22Rv1 (cell line): ENCODE measurements at regions not wholly inside any gene's neighbourhood (a gene's known extent, or its start where the extent isn't known, plus 50 kb on each side); places are given as distances from the start of the nearest gene placed in this dataset.
A peak's percentile ranks its signal among the peaks of the same experiment; 100 is the strongest.
"Not testable (repeated sequence)": the region's sequence is repeated elsewhere in the genome, so short reads cannot be mapped to it uniquely, and the experiment has no call there.

ENCODE experiments used
- H3K27ac ChIP-seq: fragments of 450-650 bp; 2 replicates; pipeline ENCODE4 v1.5.1; 2017
- ZFX ChIP-seq: fragments of 450-650 bp; IDR thresholded peaks from 2 replicates; pipeline ENCODE4 v1.6.1; 2017; ENCODE audit warnings: antibody characterized with exemption, borderline replicate concordance
- TF ChIP-seq, protein P1 (sequence below): fragments of 450-650 bp; IDR thresholded peaks from 2 replicates; pipeline ENCODE4 v1.5.1; 2017; ENCODE audit warnings: mild to moderate bottlenecking

DNA sequence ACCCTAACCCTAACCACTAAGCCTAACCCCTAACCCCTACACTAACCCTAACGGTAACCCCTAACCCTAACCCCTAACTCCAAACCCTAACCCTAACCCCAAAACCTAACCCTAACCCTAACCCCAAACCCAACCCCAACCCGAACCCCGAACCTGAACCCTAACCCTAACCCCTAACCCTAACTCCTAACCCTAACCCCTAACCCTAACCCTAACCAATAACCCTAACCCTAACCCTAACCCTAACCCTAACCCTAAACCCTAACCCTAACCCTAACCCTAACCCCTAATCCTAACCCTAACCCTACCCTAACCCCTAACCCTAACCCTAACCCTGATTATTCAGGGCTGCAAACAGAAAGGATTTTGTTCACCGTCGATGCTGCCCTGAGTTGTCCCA, 144.6 kb upstream of the DUSP22 start:
- H3K27ac ChIP-seq = not testable (repeated sequence)

DNA sequence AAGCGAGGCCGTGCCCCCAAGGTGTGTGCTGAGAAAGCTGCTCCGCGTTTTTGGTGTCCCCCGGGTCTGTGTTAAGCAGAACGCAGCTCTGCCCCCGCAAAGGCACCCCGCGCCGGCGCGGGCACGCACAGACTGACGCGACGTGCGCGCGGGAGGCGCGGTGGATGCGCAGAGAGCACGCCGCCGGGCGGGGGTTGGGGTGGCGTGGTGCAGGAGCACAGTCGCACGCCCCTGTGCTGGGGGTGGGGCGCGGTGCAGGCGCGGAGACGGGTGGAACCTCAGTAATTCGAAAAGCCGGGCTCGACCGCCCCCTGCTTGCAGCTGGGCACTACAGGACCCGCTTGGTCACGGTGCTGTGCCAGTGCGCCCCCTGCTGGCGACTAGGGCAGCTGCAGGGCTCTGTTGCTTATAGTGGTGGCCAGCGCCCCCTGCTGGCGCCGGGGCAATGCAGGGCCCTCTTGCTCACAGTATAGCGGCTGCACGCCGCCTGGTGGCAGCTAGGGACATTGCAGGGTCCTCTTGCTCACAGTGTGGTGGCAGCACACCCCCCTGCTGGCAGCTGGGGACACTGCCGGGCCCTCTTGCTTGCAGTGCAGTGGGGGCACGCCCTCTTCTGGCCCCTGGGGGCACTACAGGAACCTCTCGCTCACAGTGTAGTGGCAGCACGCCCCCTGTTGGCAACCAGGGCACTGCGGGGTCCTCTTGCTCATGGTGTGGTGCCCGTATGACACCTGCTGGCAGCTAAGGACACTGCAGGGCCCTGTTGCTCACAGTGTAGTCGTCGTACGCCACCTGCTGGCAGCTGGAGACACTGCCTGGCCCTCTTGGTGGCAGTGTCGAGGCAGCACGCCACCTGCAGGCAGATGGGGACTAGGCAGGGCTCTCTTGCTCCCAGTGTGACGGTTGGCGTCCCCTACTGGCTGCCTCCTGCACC, 144.0 kb upstream of the DUSP22 start:
- TF ChIP-seq, protein P1, sequence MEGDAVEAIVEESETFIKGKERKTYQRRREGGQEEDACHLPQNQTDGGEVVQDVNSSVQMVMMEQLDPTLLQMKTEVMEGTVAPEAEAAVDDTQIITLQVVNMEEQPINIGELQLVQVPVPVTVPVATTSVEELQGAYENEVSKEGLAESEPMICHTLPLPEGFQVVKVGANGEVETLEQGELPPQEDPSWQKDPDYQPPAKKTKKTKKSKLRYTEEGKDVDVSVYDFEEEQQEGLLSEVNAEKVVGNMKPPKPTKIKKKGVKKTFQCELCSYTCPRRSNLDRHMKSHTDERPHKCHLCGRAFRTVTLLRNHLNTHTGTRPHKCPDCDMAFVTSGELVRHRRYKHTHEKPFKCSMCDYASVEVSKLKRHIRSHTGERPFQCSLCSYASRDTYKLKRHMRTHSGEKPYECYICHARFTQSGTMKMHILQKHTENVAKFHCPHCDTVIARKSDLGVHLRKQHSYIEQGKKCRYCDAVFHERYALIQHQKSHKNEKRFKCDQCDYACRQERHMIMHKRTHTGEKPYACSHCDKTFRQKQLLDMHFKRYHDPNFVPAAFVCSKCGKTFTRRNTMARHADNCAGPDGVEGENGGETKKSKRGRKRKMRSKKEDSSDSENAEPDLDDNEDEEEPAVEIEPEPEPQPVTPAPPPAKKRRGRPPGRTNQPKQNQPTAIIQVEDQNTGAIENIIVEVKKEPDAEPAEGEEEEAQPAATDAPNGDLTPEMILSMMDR = peak; percentile 82
- H3K27ac ChIP-seq = not testable (repeated sequence)

DNA sequence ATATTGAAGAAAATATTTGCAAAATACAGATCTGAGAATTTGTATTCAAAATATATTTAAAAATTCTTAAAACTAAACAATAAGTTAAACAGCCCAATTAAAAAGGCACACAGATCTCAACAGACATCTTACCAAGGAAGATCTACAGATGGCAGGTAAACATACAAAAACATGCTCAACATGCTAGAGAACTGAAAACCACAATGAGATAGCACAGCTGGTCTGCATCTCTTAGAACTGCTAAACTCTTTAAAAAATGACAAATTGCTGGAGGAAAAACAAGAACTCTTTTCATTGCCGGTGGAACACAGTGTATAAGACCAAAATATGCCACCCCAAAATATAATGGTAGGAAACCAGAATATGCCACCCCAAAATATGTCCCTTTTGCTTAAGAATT, 142.1 kb upstream of the DUSP22 start:
- H3K27ac ChIP-seq = not testable (repeated sequence)

DNA sequence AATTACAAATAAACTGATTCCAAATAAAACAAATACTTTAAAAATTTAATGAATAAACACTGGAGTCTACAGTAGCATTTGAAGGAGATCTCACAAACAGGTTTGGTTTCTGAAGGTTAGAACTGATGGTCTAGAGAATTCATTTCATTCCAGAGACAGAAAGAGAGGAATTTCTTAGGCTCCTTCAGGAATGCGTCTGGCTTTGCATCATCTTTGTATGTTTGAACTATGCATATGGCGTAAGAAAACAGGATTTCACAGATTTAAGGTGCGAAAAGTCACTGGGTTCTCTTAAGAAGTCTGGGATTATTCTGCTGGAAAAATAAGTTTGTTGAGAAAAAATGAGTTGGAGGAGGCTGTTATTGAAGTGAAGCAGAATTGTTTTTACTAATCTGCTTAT, 139.9 kb upstream of the DUSP22 start:
- H3K27ac ChIP-seq = not testable (repeated sequence)

DNA sequence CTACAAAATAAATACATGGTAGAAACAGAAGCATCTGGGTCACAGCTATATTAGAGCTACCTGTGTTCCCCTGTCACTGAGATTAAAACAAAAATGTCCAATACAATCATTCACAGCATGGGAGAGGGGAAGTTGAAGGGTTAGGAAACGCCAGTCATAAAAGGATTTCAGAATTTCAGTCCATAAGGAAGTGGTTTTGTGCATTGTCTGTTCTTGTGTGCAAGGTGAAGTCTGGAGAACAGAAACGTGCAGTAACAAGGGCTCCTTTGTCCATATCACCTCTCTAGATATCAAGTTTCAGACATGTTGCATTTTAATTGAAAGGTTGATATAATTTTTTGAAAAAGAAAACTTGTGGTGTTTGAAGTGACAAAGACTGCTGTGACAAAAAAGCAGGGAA, 139.3 kb upstream of the DUSP22 start:
- H3K27ac ChIP-seq = not testable (repeated sequence)

DNA sequence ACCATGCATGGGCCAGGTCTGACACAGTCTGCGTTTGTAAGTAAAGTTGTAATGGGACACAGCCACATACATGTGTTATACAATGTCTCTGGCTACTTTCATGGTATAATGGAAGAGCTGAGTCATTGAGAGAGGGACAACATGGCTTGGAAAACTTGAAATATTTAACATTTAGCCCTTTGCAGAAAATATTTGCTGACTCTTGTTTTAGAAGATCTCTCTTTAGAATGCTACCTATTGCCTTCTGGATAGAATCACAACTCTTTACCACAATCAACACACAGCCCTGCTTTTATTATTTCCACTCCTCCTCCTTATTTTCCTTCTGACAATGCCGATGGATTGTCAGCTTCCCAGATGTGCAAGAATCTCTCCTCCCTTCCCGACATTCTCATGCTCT, 138.4 kb upstream of the DUSP22 start:
- not testable (repeated sequence) for H3K27ac ChIP-seq

DNA sequence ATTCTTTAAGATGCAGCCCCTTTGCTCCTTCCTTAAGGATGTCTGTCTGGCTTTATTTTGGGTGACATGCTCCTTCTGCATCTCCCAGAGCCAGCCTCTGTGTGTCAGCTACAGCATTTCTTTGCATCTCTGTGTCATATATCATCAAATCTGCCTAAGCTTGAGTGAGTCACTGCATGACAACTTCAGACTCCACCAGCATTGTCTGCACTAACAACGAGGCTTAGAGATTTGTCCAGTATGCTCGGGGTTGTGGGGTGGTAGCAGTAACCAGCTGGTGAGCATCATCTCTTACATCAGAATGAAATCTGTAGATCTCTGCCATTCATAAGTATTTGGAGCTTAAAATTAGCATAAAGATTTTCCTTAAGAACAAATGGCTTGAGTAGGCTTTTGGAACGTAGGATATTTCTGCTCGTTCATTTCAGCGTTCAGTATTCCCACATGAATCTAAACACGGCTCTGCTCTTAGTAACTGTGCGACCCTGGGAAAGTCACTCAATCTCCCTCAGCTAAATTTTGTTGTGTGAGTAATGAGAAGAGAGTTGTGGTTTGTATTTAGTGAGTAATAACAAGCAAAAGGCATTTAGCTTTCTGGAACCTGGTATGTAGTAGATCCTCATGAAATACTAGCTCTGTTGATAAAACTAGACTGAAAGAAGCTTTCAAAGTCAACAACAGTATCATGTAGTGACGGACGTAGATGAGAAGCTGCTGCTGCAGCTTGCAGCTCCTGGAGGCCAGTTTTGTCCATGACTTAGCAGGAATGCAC, 137.8 kb upstream of the DUSP22 start:
- not testable (repeated sequence) for H3K27ac ChIP-seq

DNA sequence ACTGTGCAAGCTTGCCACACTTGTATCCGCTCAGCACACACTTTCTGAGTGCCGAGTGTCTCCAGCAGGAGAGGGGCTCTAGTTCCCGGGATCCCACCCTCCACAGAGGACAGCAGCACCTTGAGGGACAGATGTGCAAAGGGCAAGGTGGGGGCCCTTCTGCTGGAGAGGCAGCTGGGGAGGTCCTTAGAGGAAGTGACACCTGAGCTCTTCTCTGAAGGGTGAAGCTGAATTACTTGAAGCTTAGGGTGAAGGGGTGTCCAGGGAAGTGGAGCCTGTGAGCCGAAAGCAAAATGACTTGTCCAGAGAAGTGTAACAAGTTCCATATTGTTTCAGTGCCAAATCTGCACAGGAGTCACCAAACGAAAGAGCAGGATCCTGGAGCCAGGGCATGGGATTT, 136.3 kb upstream of the DUSP22 start:
- no peak overlapping the region for H3K27ac ChIP-seq
- TF ChIP-seq, protein P1 = no peak
- TF ChIP-seq ZFX = no peak

DNA sequence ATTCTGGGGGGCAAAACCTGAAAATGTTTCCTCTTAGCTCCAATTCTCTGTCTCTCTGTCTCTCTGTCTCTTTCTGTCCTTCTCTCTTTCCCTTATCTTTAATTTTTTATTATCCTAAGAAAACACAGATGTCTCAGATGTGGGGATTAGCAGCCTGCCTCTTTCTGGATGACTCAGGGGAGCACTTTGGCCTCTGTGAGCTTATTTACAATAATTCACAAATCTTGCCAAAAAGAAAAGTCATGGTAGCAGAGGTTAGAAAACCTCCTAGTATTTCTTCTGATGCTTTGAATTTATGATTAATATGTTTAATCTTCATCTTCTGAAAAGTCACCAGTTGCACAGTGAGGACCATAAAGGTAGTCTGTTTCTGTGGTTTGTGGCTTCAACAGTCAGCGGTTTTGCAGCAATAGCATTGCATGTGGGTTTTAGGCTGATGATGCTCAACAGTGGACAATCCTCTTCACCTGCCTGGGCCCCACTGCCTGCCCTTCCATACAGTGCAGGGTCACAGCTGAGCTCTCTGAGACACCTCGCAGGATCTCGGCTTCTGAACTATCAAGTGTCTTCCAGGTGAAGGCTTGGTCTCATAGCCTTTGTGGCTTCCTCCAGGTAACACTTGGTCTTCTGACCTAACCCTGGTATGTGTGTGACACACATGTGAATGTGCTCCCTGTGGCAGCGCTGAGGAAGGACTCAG, 135.7 kb upstream of the DUSP22 start:
- not testable (repeated sequence) for H3K27ac ChIP-seq

DNA sequence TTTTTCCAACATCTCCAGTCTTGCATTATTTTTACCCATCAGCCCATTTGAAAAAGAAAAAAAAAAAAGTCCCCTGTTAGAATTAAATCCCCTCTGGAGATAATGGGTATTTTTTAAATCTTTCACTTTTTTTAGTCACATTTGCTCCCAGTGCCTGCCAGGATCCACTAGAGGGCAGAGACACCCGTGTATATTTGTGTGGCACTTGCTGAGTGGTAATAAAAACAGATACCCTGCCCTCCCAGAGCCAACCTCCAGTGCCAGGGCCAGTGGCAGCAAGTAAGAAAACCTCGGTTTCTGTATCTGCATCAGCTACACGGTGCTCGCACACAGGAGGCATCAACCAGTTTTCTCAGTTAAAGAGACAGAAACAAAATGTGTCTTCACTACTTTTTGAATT, 135.1 kb upstream of the DUSP22 start:
- TF ChIP-seq, protein P1 = peak; percentile 44
- not testable (repeated sequence) for H3K27ac ChIP-seq

DNA sequence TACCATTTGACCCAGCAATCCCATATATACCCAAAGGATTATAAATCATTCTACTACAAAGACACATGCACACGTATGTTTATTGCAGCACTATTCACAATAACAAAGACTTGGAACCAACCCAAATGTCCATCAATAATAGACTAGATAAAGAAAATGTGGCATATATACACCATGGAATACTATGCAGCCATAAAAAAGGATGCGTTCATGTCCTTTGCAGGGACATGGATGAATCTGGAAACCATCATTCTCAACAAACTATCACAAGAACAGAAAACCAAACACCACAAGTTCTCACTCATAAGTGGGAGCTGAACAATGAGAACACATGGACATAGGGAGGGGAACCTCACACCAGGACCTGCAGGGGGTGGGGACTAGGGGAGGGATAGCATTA, 130.6 kb upstream of the DUSP22 start:
- H3K27ac ChIP-seq = not testable (repeated sequence)

DNA sequence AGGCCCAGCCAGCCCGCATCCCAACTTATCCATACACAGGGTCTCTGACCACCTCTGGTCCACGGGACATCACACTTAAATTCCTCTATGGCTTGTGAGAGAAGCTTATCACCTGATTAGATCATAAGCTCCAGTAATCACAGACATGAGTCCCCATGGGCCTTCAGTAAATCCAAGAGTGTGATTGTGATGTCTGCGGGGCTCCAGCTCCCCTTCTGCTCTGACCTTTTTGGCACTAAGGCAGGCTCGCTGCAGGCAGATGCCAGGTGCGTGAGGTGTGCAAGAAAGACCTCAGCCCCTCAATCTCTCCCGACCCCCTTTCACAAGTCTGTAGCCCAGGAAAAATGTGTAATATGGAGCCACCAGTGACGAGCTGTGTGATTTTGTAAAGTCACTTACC, 127.6 kb upstream of the DUSP22 start:
- H3K27ac ChIP-seq = no peak overlapping the region
- TF ChIP-seq, protein P1 = no peak
- no peak for TF ChIP-seq ZFX
